H1 (cell line): ENCODE measurements at regions not wholly inside any gene's neighbourhood (a gene's known extent, or its start where the extent isn't known, plus 50 kb on each side); places are given as distances from the start of the nearest gene placed in this dataset.

ENCODE experiments used
- BRCA1 ChIP-seq: IDR thresholded peaks from 2 replicates; pipeline ENCODE4 v1.6.1; 2012; ENCODE audit warnings: low read depth, low read length, improper control_type of control experiment
- EP300 ChIP-seq, 2 experiments: IDR thresholded peaks; 1 replicate in 1 of 2; 2 replicates in 1 of 2; pipeline ENCODE4 v1.6.1; 2011 to 2012; ENCODE audit warnings: low read depth in 2 of 2, low read length in 2 of 2, mild to moderate bottlenecking in 2 of 2, borderline replicate concordance in 1 of 2, inconsistent platforms in 1 of 2, moderate library complexity in 1 of 2
- NANOG ChIP-seq: IDR thresholded peaks from 2 replicates; pipeline ENCODE4 v1.6.1; 2011; ENCODE audit warnings: low read length, low read depth, mild to moderate bottlenecking, inconsistent platforms; ENCODE audit not compliant: insufficient read depth, poor library complexity, severe bottlenecking
- NRF1 ChIP-seq: IDR thresholded peaks from 2 replicates; pipeline ENCODE4 v1.6.1; 2011; ENCODE audit warnings: mild to moderate bottlenecking, low read depth, low read length, improper control_type of control experiment
- POLR2AphosphoS5 ChIP-seq: IDR thresholded peaks from 2 replicates; pipeline ENCODE4 v1.6.1; 2011; ENCODE audit warnings: low read depth, low read length

DNA sequence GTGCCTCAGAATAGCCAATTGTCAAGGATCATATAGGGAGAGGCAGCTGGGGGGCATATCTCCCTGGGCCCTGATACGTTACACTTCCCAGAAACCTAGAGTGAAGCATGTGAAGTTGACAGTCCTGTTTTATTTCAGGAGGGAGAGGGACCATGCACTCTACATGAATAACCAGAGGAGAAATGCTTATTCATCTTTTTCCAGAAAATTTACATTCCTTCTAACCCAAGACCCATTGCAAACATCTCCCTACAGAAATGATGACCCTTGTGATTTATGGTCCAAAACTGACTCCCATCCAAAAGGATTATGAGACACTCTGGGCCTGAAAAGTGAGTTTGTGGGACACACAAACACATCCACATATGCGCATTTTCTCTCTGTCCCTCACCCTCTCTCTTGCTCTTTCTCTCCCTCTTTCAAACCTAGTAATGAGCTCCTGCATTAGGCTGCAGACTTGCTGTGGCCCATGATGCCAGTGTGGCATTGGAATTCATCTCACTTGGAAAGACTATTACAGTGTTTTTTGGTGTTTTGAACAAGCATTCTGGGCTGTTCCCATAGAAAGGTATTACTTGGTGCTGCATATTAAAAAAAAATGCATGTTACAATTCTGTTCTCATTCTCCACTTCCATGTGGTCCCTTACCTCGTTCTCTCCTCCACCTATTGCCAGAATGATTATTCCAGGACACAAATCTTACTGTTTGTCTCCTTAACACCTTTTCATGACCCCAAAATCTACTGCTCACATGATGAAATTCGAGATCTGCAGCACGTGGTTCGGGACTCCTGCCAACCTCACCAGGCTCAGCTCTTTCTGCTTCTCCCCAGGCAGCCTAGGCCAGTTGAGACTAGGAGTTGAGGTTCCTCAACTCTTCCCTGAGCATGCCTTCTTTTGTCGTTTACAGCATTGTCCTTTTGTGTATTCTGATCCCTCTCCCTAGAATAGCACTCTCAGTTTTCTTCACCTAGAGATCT, 451.3 kb upstream of the KLF4 start:
- no peak for TF ChIP-seq EP300 (IDR thresholded peaks at IDR 0.05; ENCODE audit: borderline replicate concordance in 1 of 2, low read depth in 2 of 2, low read length in 2 of 2)
- TF ChIP-seq POLR2AphosphoS5 = no peak
- TF ChIP-seq NRF1 = no peak
- no peak for TF ChIP-seq NANOG
- no peak for TF ChIP-seq BRCA1
